ENCODE measurements at regions not wholly inside any gene's neighbourhood (a gene's known extent, or its start where the extent isn't known, plus 50 kb on each side); places are given as distances from the start of the nearest gene placed in this dataset.

GRCh38 chr6:113423956-113424355 is 433.2 kb upstream of the MARCKS start (continued):
- no peak for TF ChIP-seq CTCF (IDR thresholded peaks at IDR 0.05)
- no peak for TF ChIP-seq MEF2A (IDR thresholded peaks at IDR 0.05; ENCODE audit: borderline replicate concordance, low read depth)
- TF ChIP-seq CHD2 (IDR thresholded peaks at IDR 0.05; ENCODE audit: low read length, partially characterized antibody), result no peak
- TF ChIP-seq MXI1 (IDR thresholded peaks at IDR 0.05; ENCODE audit: low read depth, low read length), result no peak

GRCh38 chr6:113425977-113426660 is 431.0 kb upstream of the MARCKS start:
- H4K20me1 ChIP-seq (ENCODE audit: insufficient read depth), result no peaks in the 10 kb centered on the region
- 76% methylated on average over 3 of the region's 3 CpGs for WGBS (ENCODE audit: low lambda C conversion rate)
- POLR2A ChIA-PET, result no interaction called here
- no peaks in the 10 kb centered on the region for H3K4me1 ChIP-seq (ENCODE audit: control insufficient read depth in 1 of 2, insufficient read depth in 2 of 2, low read depth in 1 of 2, low read length in 1 of 2)
- no peak overlapping the region for H3K27ac ChIP-seq (ENCODE audit: low read depth in 2 of 2, low read length in 1 of 2)
- no peak overlapping the region for H3K9ac ChIP-seq
- DNase-seq, result no peak
- no peak for TF ChIP-seq CTCF (IDR thresholded peaks at IDR 0.05)
- no peak for TF ChIP-seq FOSL2 (IDR thresholded peaks at IDR 0.05; ENCODE audit: borderline replicate concordance, low read depth)
- TF ChIP-seq ELF1 (IDR thresholded peaks at IDR 0.05), result no peak
- no peak for TF ChIP-seq TCF12 (IDR thresholded peaks at IDR 0.05)
- TF ChIP-seq CHD2 (IDR thresholded peaks at IDR 0.05; ENCODE audit: low read length, partially characterized antibody), result no peak
- TF ChIP-seq SMC3 (IDR thresholded peaks at IDR 0.05; ENCODE audit: low read depth, low read length), result no peak
- TF ChIP-seq RCOR1 (IDR thresholded peaks at IDR 0.05; ENCODE audit: low read length), result no peak
- TF ChIP-seq GABPA (IDR thresholded peaks at IDR 0.05; ENCODE audit: low read depth), result no peak
- TF ChIP-seq FOXJ3 (CRISPR knock-in tag; IDR thresholded peaks at IDR 0.05), result no peak
- TF ChIP-seq JUND (IDR thresholded peaks at IDR 0.05), result no peak
- no peak for TF ChIP-seq RFX5 (IDR thresholded peaks at IDR 0.05; ENCODE audit: low read length)
- TF ChIP-seq POLR2AphosphoS5 (IDR thresholded peaks at IDR 0.05; ENCODE audit: low read depth, low read length), result no peak
- TF ChIP-seq RAD21 (IDR thresholded peaks at IDR 0.05; ENCODE audit: low read length), result no peak
- TF ChIP-seq EZH2phosphoT487 (IDR thresholded peaks at IDR 0.05; ENCODE audit: borderline replicate concordance, low read depth), result no peak
- CTCF ChIA-PET, result interaction anchor here (1.4 kb wide), 1 partner anchor 453 kb away, joined by 3 read pairs; no protein-coding TSS in a partner anchor
- H3K4me3 ChIP-seq (ENCODE audit: low read depth in 2 of 2, low read length in 1 of 2), result no peak overlapping the region
- H3K27me3 ChIP-seq (ENCODE audit: insufficient read depth), result no peaks in the 10 kb centered on the region
- no peaks in the 10 kb centered on the region for H3K9me2 ChIP-seq
- H3K9me3 ChIP-seq, result no peaks in the 10 kb centered on the region
- no peaks in the 10 kb centered on the region for H3K79me2 ChIP-seq (ENCODE audit: insufficient read depth)
- H3F3A ChIP-seq (replicated peaks; ENCODE audit: insufficient read depth), result no peaks in the 10 kb centered on the region
- H3K36me3 ChIP-seq (replicated peaks in 1 of 2; ENCODE audit: control insufficient read depth in 1 of 2, insufficient read depth in 2 of 2, low read length in 1 of 2), result no peaks in the 10 kb centered on the region
- no peak overlapping the region for H2AFZ ChIP-seq (ENCODE audit: low read depth)
- no peak overlapping the region for H3K4me2 ChIP-seq

All from SK-N-SH (cell line).